ENCODE measurements at regions not wholly inside any gene's neighbourhood (a gene's known extent, or its start where the extent isn't known, plus 50 kb on each side); places are given as distances from the start of the nearest gene placed in this dataset.

DNA sequence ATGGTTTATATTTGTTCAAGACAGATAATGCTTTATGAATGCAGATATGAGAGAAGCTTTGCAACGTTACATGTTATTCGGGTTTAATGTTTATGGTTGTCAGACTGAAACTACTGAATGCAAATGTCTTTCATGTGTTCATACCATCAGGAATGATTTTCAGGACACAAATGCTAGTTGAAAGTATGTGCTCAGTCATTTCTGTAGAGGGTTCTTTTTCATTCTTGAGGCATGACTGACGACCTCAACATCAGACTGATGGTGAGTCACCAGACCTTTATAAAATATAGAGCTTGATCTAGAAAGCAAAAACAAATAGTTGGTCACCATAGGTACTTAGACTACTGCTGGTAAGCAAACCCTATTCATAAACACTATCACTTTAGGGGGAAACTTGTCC is 287.3 kb upstream of the NUDT12 start:
- no peak for DNase-seq

DNA sequence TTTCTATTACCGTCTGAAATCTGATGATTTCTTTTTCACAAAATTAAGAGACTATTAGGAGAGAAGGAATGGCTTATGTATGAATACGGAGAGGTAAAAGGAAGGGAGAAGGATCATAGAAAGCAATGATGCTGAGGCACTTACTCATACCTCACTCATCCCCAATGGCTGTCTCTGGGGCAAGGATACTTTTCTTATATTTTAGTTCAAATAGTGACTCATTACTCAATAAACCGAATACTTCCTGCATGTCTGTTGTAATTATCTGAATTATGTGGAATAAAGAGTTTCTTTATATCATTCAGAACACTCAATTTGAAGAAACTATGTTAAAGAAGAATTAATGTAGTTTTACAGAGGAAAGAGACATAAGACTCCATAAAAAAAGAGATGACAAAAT is 284.5 kb upstream of the NUDT12 start:
- DNase-seq, result no peak

DNA sequence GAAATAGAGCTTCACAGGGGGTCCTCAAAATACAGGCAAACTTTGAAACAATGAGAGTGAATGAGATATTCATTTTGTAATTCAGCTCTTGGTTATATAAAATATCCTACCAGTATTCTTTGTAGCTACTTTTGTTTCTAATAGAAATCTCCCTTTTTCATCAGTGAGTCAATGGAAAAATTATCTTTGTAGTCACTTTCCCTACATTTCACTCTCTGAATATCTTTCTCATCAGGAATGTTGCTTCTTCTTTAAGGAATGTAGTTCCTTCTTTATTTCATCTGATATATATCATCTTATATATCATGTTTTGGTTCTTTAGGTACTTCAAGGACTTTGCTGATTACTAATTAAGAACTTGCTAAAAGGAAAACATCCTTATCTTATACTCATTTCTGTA is 280.3 kb upstream of the NUDT12 start:
- no peak for DNase-seq

DNA sequence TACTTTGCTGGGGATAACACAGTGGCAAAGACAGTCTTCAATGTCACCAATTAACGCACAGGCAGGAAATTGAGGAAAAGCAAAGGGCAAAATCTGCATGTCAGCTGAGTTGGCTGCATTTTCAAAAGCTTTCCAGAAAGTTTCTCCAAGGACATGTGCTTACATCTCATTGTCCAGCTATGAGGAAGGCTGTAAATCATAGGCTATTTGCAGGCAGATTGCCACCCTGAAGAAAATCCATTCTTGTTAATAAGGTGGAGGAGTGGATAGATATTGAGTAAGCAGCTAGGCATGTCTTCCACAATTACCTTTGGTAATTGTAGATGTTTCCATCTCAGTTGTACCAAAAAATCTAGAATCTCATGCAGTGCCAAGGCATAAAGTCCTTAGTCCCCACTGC is 278.0 kb upstream of the NUDT12 start:
- no peak for DNase-seq

DNA sequence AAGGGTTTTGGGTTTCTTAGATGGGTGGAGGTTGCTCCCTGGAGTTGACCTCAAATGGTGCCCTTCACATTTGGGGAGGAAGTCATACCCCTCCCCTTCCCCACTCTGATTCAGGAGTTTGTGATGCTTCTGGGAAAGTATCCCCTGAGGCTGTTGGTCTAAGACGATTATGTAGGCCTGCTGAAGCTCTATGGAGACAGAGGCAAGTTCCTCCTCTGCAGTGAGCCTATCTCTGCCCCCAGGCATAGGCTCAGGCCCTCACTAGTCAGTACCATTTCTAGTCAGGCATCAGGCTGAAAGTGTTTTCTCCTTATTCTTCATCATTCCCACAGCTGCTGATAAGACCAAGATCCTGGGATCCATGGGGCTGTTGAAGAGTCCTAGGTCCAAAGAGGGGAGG is 271.6 kb upstream of the NUDT12 start:
- DNase-seq, result no peak

DNA sequence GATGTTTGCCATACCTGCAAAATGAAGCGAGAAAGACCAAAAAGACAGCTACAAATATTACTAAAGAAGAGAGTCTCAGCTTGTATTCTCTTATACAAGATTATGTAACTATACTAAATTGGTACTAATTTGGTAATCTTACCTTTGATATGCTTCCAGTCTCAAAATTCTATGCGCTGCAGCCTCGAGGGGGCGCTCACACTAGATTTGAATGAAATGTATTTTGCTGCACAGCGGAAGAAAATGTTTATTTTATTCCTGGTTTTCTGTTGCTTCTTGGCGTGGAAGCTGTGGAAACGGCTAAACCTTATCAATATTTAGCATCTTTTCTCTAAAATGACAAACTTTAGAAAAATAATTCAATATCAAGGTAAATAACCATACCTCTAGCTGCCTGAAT is 267.0 kb upstream of the NUDT12 start:
- no peak for DNase-seq

DNA sequence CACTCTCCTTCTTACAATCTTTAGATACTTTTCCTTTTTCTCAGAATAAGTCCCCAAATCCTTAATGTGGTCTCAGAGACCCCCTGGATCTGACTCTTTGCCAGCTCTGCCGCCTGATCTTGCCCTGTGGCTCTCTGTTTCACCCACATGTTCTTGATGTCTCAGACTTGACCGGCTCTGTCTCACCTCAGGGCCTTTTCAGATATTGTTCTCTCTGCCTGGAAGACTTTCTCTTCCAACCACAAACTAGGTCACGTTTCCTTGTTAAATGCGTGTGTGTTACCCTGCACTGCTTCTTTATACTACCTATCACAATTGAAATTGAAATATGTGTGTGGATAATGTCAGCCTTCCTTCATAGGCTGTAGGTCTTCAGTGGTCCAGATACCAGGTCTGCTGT is 265.4 kb upstream of the NUDT12 start:
- DNase-seq, result no peak

DNA sequence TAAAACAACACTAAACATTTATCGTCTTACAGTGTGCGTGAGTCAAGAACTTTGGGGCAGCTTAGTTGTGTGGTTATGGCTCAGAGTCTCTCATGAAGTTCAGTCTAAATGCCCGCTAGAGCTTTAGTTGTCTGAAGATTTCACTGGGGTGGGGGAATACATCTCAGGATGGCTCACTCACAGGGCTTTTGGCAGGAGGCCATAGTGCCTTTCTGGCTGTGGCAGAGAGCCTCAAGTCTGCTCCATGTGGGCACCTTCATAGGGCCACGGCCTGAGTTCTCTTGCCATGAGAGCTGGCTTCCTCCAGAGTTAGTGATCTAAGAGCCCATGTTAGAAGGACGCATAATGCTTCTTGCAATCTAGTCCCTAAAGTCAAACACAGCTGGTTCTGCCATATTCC is 258.8 kb upstream of the NUDT12 start:
- no peak for DNase-seq

DNA sequence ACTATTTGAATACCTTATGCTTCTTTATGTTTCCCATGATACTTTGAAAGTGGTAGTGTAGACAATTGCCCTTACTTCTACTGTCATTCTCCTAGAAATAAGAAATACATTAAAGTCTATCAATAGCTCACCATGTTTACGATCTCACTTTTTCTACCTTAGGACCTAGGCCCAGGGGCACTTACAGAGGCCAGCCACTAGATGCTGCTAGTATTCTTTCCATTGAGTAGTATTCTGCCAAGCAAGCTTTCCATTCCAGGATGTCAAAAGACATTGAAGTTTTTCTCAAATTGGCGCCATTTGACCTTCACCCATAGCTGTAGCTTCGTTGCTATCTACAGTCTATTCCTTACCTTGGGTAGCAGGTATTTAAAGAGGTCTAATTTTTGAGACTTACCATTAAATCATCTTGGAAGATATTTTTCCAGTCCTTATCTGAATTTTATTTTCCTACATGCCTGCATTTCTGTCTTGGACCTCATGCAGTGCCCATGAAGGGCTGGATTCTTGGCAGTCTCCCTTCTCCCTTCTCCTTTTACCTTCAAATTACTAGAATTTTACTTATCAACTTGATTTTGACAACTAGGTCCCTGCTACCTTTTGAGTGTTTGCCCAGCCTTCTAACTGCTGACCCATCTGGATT is 246.0 kb upstream of the NUDT12 start:
- DNase-seq, result no peak

DNA sequence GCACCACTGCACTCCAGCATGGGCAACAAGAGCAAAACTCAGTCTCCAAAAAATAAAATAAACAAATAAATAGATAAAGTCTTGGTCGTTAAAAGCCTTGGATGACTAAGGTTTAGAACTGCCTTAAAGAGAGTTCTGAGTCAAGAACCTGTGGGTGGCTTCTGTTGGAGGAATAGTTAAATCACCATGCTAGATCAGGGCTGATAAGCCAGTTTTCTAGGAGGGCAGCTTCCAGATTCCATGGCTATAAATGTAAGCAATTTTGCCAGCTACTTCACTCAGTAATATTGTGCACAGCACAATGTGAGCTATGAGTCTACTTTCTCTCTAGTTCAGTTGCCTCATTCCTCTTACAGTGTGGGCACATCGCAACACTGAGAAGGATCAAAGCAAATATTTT is 242.1 kb upstream of the NUDT12 start:
- no peak for DNase-seq

DNA sequence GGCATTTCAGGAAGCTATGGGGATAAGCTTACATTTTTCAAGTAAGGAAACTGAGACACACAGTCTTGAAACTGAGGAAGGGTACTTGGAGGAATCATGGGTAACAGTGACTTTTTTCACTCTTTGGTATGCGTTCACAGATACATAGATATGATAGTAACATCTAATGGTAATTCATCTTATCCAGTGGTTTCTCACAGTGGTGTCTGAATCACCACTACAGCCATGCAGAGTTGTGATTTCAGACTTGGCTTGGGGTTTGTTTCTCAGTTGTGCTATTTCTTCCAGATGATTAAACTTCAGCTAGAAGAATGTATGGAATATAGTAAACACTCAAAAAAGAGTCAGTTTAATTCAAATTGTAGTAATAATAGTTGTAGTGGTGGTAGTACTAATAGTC is 239.1 kb upstream of the NUDT12 start:
- no peak for DNase-seq

DNA sequence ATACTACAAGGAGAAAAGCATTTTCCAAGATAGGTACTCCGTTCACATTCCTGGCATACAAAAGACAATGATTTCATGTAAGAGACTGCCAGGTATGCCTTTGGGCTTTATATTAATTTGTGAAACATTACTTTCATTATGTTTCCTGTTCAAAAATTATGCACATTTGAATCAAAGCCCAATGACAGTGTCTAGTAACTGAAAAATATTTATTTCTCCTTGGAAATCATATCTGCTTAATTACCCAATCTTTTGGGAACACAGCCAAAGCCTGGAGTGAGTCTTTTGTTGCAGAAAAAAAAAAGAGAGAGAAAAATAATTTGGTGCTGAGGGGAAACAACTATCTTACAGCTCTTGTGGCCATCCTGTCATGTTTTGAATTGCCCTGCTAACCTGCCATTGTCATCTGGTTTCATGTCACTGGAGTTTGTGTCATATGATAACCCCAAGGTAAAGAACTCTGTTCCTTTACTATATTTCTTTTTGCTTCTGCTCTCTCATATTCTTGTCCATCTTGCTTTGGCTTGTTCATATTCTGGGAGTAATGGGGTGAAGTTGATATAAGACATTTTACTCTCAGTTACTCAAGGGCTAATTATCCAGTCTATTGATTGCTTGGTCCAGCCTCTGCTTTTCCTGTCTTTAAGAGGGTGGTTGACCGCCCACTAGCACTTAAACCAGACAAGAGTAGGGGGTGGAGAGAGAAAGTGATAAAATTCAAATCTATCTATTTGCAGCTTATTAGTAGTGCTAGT is 238.3 kb upstream of the NUDT12 start:
- no peak for DNase-seq

DNA sequence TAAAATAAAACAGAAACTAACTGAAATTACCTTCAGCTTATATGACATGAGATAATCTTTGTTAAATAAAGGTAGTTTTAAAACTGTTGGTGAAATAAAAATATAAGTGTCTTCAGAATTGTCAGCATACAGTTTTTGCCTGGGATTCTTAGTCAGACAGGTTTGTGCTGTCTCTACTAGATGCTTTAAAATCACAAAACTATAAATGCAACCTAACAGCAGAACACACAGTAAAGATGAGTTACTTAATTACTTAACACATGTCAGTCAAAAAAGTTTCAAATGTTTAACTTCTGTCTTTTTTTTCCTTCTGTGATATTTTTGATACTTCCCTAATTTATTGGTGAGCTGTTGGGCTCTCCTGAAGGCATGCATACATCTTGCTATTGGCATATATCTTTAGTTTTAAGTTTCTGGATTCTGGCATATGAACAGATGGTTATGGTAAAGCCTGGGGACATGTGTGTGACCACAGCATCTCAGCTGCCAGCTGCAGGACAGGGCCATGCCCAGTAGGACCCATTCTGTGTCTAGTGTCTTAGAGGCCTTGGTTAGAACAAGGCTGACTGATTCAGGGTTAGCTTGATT is 231.1 kb upstream of the NUDT12 start:
- no peak for DNase-seq

DNA sequence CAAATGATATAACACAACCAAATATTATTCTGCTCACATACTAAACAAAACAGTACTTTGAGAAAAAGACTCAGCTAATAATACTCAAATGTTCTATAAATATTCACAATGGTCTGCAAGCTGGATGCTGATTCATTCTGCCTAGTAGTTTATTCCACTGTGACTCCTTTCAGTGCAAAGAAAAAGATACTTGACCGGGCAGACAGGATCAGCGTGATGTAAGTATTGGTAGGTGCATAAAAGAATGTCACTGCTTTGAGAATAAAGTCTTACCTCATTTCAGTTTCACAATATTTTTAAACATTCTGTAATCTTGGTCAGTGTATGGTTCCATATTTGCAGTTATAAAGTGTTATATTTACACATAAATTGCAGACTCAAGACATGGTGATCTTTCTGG is 223.0 kb upstream of the NUDT12 start:
- no peak for DNase-seq

DNA sequence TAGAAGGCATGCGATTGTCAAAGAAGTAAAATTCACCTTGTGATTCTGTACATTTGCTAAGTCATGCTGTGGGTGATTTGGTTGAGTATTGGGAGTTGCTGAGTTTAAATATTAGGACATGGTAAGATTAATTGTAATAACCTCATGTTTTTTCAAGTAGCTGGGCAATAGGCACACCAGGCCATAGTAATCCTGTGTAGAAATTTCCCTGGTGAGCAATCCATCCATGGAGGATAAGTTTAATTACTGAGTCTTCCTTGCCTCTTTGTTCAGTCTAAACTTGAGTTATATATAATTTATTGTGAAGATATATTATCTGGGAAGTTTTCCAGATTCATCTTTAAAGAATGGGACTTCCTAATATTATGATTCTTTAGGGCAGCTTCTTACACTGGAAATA is 221.1 kb upstream of the NUDT12 start:
- DNase-seq, result no peak

DNA sequence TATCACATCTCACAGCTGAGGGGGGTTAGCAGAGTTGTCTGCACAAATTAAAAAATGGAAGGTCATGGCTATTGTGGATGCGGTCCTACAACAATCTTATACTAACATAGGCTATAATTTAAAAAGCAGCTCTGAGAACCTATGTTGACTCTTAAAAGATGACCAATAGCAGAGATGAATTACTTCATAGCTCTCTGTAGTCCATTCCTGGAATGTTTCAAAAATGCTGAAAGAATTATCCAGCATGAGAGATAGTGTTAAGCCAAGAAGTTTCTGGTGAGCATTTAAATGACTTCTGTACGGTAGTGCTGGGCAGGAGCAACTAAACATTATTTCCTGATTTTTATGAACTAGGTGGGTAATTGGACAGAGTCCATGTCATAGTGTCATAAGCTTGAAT is 218.2 kb upstream of the NUDT12 start:
- no peak for DNase-seq

DNA sequence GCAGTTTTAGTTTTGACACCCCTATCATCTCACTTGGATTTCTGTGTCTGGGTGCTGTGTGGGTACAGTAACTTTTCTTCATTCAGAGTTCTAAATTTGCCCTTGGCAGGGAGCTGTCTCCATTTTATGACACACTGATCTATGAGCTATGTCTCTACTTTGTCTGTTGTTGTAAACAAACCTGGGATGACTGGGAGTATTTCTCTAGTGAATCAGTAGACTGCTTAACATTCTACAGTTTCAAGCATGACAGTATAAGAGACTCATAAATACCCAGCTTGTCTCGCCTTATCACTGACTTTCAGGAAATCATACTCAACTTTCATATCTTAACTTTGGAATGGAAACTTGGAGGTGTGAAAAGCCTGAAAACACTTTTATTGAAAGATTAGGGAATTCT is 212.1 kb upstream of the NUDT12 start:
- no peak for DNase-seq

DNA sequence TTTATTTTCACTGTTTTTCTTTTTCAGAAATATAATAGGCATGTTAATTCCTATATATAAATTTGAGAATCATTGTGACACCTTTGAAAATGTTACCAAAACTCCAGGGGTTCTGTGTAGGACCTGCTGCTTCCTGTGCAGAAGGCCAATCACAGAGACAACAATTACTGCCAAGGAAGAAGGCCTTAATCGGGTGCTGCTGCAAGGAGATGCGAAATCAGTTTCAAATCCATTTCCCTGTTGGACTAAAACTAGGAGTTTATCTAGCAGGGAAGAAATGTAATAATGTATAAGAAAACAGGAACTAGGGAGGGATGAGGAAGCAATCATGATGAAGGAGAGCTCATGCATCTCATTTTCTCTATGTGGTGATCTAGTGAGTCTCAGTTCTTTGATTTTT is 209.7 kb upstream of the NUDT12 start:
- no peak for DNase-seq

DNA sequence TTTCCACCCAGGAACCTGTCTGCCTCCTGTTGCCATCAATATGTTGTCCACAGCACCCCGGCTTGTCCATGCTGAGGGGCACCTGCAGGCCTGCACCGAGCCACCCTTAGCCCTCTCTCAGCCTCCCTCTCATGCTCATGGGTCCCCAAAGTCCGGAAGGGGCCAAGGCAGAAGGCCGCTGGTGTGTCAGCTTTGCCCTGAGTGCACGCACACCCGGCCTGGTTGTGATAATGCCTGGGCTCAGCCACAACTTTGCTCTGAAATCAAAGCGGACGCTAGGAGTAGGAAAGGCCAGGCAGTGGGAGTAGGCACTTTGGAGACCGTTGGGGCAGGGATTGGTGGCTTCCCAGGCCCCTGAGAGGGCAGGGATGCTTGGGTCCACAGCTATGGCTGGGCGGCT is 201.8 kb upstream of the NUDT12 start:
- DNase-seq, result no peak

DNA sequence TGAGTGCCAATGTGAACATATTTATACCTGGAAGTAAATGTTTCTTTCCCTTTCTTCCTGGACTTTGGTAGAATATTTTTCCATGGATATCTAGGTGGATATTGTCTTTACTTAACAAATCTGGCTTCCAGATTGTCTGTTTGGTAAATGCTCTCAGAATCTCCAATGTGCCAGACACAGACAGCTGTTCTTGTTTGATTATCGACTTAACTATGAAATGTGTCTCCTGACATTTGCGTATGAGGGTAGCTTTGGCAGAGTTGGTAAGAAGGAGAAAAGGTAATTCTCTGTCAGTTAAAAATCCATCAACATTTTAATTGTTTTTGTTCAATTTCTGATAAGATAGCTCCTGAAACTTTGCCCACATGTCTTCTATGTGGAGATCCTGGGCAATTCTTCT is 196.4 kb upstream of the NUDT12 start:
- no peak for DNase-seq

DNA sequence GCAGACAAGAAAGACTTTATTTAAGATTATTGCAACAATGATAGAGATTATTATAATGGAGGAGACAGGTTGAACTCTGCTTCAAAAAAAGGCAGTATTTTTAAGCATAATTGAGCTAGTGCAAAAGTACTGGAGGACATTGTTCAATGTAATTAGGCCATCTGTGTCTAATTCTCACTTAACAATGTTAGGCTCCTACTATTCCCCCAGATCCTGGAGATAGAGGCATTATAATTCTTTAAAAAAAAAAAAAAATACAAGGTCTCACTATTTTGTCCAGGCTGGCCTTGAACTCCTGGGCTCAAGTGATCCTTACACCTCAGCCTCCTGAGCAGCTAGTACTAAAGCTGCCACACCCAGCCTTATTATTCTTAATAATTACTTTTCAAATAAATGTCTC is 193.4 kb upstream of the NUDT12 start:
- no peak for DNase-seq

DNA sequence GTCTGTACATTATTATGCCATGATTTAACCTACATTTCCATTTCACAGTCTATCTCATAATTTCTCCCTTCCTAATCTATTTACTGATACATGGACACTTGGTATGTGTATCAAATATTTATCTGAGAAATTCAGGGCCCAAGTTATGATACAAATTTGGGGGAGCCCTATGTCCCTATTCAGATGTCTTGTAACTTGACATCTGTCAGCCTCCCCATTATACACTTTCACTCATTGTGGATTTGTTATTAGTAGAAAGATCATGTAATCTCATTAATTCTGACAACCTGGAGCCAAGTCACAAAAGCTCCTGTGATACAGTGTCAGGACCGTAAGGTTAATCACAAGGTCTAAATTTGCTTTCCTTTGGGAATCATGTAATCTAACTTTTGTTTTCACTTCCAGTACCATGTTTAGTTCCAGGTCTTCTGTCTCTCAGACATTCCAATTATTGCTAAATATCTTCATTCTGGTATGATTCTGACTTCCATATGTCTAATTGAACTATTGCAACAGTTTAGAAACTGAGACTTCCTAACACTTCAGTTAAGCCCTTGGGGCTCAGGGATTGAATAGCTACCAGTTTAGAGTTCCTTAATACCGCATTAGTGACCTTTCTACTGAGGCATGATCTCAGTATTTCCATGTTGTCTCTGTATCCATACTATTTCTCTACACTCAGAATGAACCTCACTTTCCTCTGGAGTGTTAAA is 182.9 kb upstream of the NUDT12 start:
- no peak for DNase-seq

DNA sequence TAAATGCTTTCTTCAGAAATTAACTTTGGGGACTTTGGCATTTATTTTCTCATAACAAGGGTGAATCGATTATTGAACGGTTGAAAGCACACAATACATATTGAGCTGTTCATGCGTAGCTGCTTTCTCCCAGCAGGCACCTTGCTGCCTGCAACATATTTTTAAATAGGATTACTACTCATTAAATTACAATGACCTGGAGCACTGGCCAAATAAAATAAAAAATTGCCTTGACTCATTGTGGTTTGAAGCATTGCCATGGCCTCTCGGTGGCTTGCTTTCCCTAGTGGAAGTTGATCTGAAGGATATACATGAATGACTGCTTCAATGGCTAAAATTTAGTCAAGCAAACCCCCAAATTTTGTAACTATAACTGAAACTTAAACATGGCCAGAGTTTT is 181.6 kb upstream of the NUDT12 start:
- DNase-seq, result no peak

DNA sequence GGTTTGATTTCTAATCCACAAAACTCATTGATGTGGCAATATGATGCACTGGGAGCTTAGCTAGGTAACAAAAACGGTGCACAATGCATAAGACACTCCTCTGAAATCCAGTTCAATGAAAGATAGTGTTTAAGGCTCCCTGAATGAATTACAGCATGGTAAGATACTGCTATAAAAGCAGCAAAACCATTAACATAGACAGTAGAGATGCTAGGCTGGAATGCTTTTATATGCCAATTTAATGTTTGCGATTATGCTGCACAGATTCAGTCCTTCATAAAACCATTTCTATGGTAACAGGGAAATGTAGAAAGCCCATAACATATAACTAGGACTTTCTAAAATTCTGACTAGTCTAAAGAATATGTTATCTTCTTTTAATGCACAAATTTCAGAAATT is 180.8 kb upstream of the NUDT12 start:
- no peak for DNase-seq

Data from activated gamma-delta T cell (primary cell).